OCI-LY1 (cell line): ENCODE measurements at regions not wholly inside any gene's neighbourhood (a gene's known extent, or its start where the extent isn't known, plus 50 kb on each side); places are given as distances from the start of the nearest gene placed in this dataset.

Experiments
- CTCF ChIP-seq: fragments of 200-600 bp; sonication (generic), shearing (Covaris generic); IDR thresholded peaks from 2 replicates; pipeline ENCODE4 v1.5.1; 2017; ENCODE audit warnings: mild to moderate bottlenecking, antibody characterized with exemption, low read length, moderate library complexity, mixed read lengths
- EZH2 ChIP-seq: fragments of 200-600 bp; sonication (generic), shearing (Covaris generic); IDR thresholded peaks from 2 replicates; pipeline ENCODE4 v1.8.0; 2017; ENCODE audit warnings: borderline replicate concordance, mixed run types, mild to moderate bottlenecking, antibody characterized with exemption, low read length, moderate library complexity, mixed read lengths

GRCh38 chr10:2150288-2150687, 413.0 kb upstream of the ADARB2 start:
- TF ChIP-seq CTCF (no peak), EZH2 (no peak)
